ENCODE measurements at regions not wholly inside any gene's neighbourhood (a gene's known extent, or its start where the extent isn't known, plus 50 kb on each side); places are given as distances from the start of the nearest gene placed in this dataset.

GRCh38 chr1:25140073-25140797 is 92.1 kb downstream of the SYF2 start:
- TF ChIP-seq ZNF70 (CRISPR knock-in tag; IDR thresholded peaks at IDR 0.05), result no peak
- no peak for TF ChIP-seq ZFP3 (CRISPR knock-in tag; IDR thresholded peaks at IDR 0.05)
- no peak for TF ChIP-seq ZNF565 (CRISPR knock-in tag; conservative IDR thresholded peaks at IDR 0.05; ENCODE audit: low read depth)
- no peak for TF ChIP-seq ESRRG (CRISPR knock-in tag; IDR thresholded peaks at IDR 0.05)
- TF ChIP-seq SNAI2 (CRISPR knock-in tag; IDR thresholded peaks at IDR 0.05), result no peak
- TF ChIP-seq PATZ1 (CRISPR knock-in tag; IDR thresholded peaks at IDR 0.05; ENCODE audit: borderline replicate concordance), result no peak
- no peak for TF ChIP-seq CSRNP3 (CRISPR knock-in tag; IDR thresholded peaks at IDR 0.05)
- TF ChIP-seq OSR1 (CRISPR knock-in tag; IDR thresholded peaks at IDR 0.05), result no peak
- TF ChIP-seq CREB5 (CRISPR knock-in tag; IDR thresholded peaks at IDR 0.05; ENCODE audit: low read depth), result no peak
- TF ChIP-seq POU6F1 (CRISPR knock-in tag; IDR thresholded peaks at IDR 0.05; ENCODE audit: borderline replicate concordance, low read depth), result no peak
- no peak for TF ChIP-seq TCF4 (CRISPR knock-in tag; IDR thresholded peaks at IDR 0.05; ENCODE audit: borderline replicate concordance)
- TF ChIP-seq TOX (CRISPR knock-in tag; IDR thresholded peaks at IDR 0.05; ENCODE audit: borderline replicate concordance), result no peak
